Liver (tissue), 8 donors: ENCODE measurements at regions not wholly inside any gene's neighbourhood (a gene's known extent, or its start where the extent isn't known, plus 50 kb on each side); places are given as distances from the start of the nearest gene placed in this dataset.

Experiments used
- DNase-seq: peaks from one replicate; pipeline ENCODE4 v3.0.0-alpha.2; 2017; ENCODE audit warnings: low spot score
- H3K27ac ChIP-seq, 2 donors: one replicate each; pipeline ENCODE4 v1.7.0; 2013; ENCODE audit warnings: inconsistent platforms in 2 of 2, low read length in 2 of 2, control low read depth in 1 of 2, low read depth in 1 of 2, mild to moderate bottlenecking in 1 of 2
- H3K27me3 ChIP-seq, 4 donors: one replicate each; pipeline versions ENCODE4 v1.6.1 to v1.7.0; 2013; ENCODE audit warnings: low read length in 3 of 4, inconsistent platforms in 1 of 4, mild to moderate bottlenecking in 1 of 4, moderate library complexity in 1 of 4; ENCODE audit not compliant: control insufficient read depth in 4 of 4, insufficient read depth in 4 of 4
- H3K36me3 ChIP-seq, 4 donors: one replicate each; pipeline versions ENCODE4 v1.6.1 to v1.7.0; 2013; ENCODE audit warnings: low read length in 3 of 4, mild to moderate bottlenecking in 3 of 4, low read depth in 1 of 4, moderate library complexity in 1 of 4; ENCODE audit not compliant: control insufficient read depth in 4 of 4, insufficient read depth in 3 of 4
- H3K4me1 ChIP-seq, 4 donors: one replicate each; pipeline versions ENCODE4 v1.6.1 to v1.7.0; 2013; ENCODE audit warnings: low read length in 3 of 4, mild to moderate bottlenecking in 3 of 4, moderate library complexity in 1 of 4; ENCODE audit not compliant: control insufficient read depth in 4 of 4, insufficient read depth in 4 of 4
- H3K4me3 ChIP-seq, 3 donors: one replicate each; pipeline versions ENCODE4 v1.6.1 to v1.7.0; 2013; ENCODE audit warnings: low read length in 3 of 3, control low read depth in 1 of 3, low read depth in 1 of 3, mild to moderate bottlenecking in 1 of 3
- H3K9ac ChIP-seq, 2 donors: one replicate each; pipeline ENCODE4 v1.7.0; 2013; ENCODE audit warnings: low read length in 2 of 2, mild to moderate bottlenecking in 2 of 2, moderate library complexity in 2 of 2, control low read depth in 1 of 2, low read depth in 1 of 2
- H3K9me3 ChIP-seq, 4 donors: one replicate each; pipeline versions ENCODE4 v1.6.1 to v1.7.0; 2013; ENCODE audit warnings: low read length in 3 of 4; ENCODE audit not compliant: control insufficient read depth in 4 of 4
- EGR1 ChIP-seq, 2 donors: IDR thresholded peaks; 2 replicates each; pipeline ENCODE4 v1.6.1; 2016 to 2018; ENCODE audit warnings: antibody characterized with exemption in 2 of 2, low read depth in 2 of 2
- FOXA1 ChIP-seq: IDR thresholded peaks from 2 replicates; pipeline ENCODE4 v1.6.1; 2016; ENCODE audit warnings: antibody characterized with exemption
- FOXA2 ChIP-seq: IDR thresholded peaks from 2 replicates; pipeline ENCODE4 v1.6.1; 2016; ENCODE audit warnings: antibody characterized with exemption
- GABPA ChIP-seq, 2 donors: IDR thresholded peaks in 1 of 2; conservative IDR thresholded peaks in 1 of 2; 2 replicates each; pipeline ENCODE4 v1.6.1; 2016; ENCODE audit warnings: antibody characterized with exemption in 2 of 2, mild to moderate bottlenecking in 1 of 2, moderate library complexity in 1 of 2
- HNF4A ChIP-seq, 2 donors: conservative IDR thresholded peaks; 2 replicates each; pipeline ENCODE4 v1.6.1; 2016; ENCODE audit warnings: antibody characterized with exemption in 2 of 2, mild to moderate bottlenecking in 2 of 2
- HNF4G ChIP-seq: IDR thresholded peaks from 2 replicates; pipeline ENCODE4 v1.6.1; 2016; ENCODE audit warnings: antibody characterized with exemption
- JUND ChIP-seq, 2 donors: IDR thresholded peaks; 2 replicates each; pipeline ENCODE4 v1.6.1; 2016; ENCODE audit warnings: antibody characterized with exemption in 2 of 2
- MAX ChIP-seq: IDR thresholded peaks from 2 replicates; pipeline ENCODE4 v1.6.1; 2016; ENCODE audit warnings: antibody characterized with exemption
- NR2F2 ChIP-seq: IDR thresholded peaks from 2 replicates; pipeline ENCODE4 v1.6.1; 2016; ENCODE audit warnings: antibody characterized with exemption
- RAD21 ChIP-seq, 2 donors: IDR thresholded peaks; 2 replicates each; pipeline ENCODE4 v1.6.1; 2016; ENCODE audit warnings: antibody characterized with exemption in 2 of 2, mild to moderate bottlenecking in 2 of 2
- REST ChIP-seq: IDR thresholded peaks from 2 replicates; pipeline ENCODE4 v1.6.1; 2016; ENCODE audit warnings: antibody characterized with exemption, mild to moderate bottlenecking
- RXRA ChIP-seq, 2 donors: IDR thresholded peaks; 2 replicates each; pipeline ENCODE4 v1.6.1; 2017 to 2018; ENCODE audit warnings: antibody characterized with exemption in 2 of 2, mild to moderate bottlenecking in 1 of 2
- SP1 ChIP-seq: IDR thresholded peaks from 2 replicates; pipeline ENCODE4 v1.6.1; 2018; ENCODE audit warnings: antibody characterized with exemption, mild to moderate bottlenecking
- YY1 ChIP-seq: IDR thresholded peaks from 2 replicates; pipeline ENCODE4 v1.6.1; 2016; ENCODE audit warnings: antibody characterized with exemption, mild to moderate bottlenecking
- WGBS: extraction: QIAGEN DNeasy Blood & Tissue Kit; methylation state at CpG from one replicate; pipeline ENCODE4 v1.1.7; 2013; 5-methylcytosine and 5-hydroxymethylcytosine counted together
- TF ChIP-seq, protein P1 (sequence below): IDR thresholded peaks from 2 replicates; pipeline ENCODE4 v1.6.1; 2016; ENCODE audit warnings: antibody characterized with exemption
- TF ChIP-seq, protein P2 (sequence below): fragments of 150-350 bp; IDR thresholded peaks from 2 replicates; pipeline ENCODE4 v1.5.1; 2017; ENCODE audit warnings: improper control_type of control experiment, low read depth, low read length; ENCODE audit not compliant: missing input control
- donor health status: healthy.
- donor health status: healthy.
- donor health status: healthy.
- donor health status: healthy.
- donor health status: healthy.

GRCh38 chr3:147173257-147173656 lies 233.1 kb downstream of the ZIC4 start:
- Histone ChIP-seq H3K27me3 (no peaks in the 10 kb centered on the region), H3K4me3 (no peak overlapping the region), H3K4me1 (no peaks in the 10 kb centered on the region), H3K27ac (no peak overlapping the region), H3K9ac (no peak overlapping the region), H3K36me3 (no peaks in the 10 kb centered on the region), H3K9me3 (peaks cover 0 to 3% (median 0%) of the 10 kb centered on the region in 4 donors)
- 86% methylated on average over 4 of the region's 4 CpGs for WGBS
- TF ChIP-seq SP1 (no peak), GABPA (IDR thresholded peaks at IDR 0.05 in 1 of 2, conservative IDR thresholded peaks at IDR 0.05 in 1 of 2) (no peak), FOXA1 (no peak), RXRA (IDR thresholded peaks at IDR 0.05) (no peak), JUND (IDR thresholded peaks at IDR 0.05) (no peak), RAD21 (IDR thresholded peaks at IDR 0.05) (no peak), FOXA2 (no peak), MAX (no peak), HNF4A (conservative IDR thresholded peaks at IDR 0.05) (no peak), NR2F2 (no peak), REST (no peak)
- TF ChIP-seq, protein P1, sequence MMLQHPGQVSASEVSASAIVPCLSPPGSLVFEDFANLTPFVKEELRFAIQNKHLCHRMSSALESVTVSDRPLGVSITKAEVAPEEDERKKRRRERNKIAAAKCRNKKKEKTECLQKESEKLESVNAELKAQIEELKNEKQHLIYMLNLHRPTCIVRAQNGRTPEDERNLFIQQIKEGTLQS = no peak
- DNase-seq = no peak

DNA sequence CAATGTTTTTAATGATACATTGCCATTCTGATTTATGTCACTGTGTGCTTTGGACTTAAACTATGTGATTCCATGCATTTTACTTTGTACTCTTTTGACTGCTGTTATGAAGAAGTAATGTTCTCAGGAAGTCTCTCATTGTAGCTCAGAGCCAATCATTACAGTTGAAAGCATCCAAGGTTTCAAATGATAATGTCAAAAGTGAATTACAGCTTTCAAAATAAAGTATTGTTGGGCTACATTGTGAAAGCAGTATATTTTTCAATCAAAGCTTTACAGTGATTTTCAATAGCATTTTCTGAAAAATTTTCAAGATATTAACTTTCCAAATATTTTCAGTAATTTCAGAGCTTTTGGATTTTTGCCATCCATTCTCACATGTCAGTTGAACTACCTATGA lies 243.6 kb downstream of the ZIC4 start:
- Histone ChIP-seq H3K4me1 (no peaks in the 10 kb centered on the region), H3K4me3 (no peak overlapping the region), H3K9me3 (no peaks in the 10 kb centered on the region), H3K36me3 (no peaks in the 10 kb centered on the region), H3K27ac (no peak overlapping the region), H3K27me3 (no peaks in the 10 kb centered on the region), H3K9ac (no peak overlapping the region)
- no peak for DNase-seq
- no peak for TF ChIP-seq JUND (IDR thresholded peaks at IDR 0.05)

GRCh38 chr3:147161833-147162232 lies 244.5 kb downstream of the ZIC4 start:
- Histone ChIP-seq H3K9me3 (no peaks in the 10 kb centered on the region), H3K9ac (no peak overlapping the region), H3K4me3 (no peak overlapping the region), H3K27ac (no peak overlapping the region), H3K27me3 (no peaks in the 10 kb centered on the region), H3K36me3 (no peaks in the 10 kb centered on the region), H3K4me1 (no peaks in the 10 kb centered on the region)
- no peak for DNase-seq
- WGBS = 84% methylated on average over 3 of the region's 3 CpGs
- TF ChIP-seq HNF4A (conservative IDR thresholded peaks at IDR 0.05) (no peak), FOXA1 (no peak), HNF4G (no peak), JUND (IDR thresholded peaks at IDR 0.05) (no peak), YY1 (no peak), EGR1 (IDR thresholded peaks at IDR 0.05; ENCODE audit: low read depth in 2 of 2) (no peak), SP1 (no peak)
- TF ChIP-seq, protein P2, sequence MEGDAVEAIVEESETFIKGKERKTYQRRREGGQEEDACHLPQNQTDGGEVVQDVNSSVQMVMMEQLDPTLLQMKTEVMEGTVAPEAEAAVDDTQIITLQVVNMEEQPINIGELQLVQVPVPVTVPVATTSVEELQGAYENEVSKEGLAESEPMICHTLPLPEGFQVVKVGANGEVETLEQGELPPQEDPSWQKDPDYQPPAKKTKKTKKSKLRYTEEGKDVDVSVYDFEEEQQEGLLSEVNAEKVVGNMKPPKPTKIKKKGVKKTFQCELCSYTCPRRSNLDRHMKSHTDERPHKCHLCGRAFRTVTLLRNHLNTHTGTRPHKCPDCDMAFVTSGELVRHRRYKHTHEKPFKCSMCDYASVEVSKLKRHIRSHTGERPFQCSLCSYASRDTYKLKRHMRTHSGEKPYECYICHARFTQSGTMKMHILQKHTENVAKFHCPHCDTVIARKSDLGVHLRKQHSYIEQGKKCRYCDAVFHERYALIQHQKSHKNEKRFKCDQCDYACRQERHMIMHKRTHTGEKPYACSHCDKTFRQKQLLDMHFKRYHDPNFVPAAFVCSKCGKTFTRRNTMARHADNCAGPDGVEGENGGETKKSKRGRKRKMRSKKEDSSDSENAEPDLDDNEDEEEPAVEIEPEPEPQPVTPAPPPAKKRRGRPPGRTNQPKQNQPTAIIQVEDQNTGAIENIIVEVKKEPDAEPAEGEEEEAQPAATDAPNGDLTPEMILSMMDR = no peak
